GM21737 (cell line): ENCODE measurements at regions not wholly inside any gene's neighbourhood (a gene's known extent, or its start where the extent isn't known, plus 50 kb on each side); places are given as distances from the start of the nearest gene placed in this dataset.

ENCODE experiments used
- ATAC-seq: cut with Tn5 transposase; IDR thresholded peaks from one replicate; pipeline ENCODE4 v1.9.1; 2021; ENCODE audit warnings: mild to moderate bottlenecking, moderate library complexity; ENCODE audit not compliant: unreplicated experiment

DNA sequence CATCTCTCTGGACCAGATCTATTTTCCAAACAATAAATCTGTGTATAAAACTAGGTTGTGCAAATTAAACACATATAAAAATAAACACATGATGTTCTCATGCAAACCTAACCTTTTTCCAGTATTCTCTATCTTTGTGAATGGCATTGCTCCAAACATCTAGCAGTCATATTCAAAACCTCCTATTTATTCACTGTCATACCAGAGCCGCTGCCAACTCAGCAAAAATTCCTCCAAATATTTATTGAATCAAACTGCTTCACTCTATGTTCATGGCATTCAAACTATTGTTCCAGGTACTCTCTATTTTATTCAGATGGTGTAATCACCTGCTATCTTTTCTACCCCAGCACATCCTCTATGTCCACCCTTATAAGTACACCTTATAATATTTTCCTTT is 652.1 kb upstream of the RIOK2 start:
- ATAC-seq: no peak

DNA sequence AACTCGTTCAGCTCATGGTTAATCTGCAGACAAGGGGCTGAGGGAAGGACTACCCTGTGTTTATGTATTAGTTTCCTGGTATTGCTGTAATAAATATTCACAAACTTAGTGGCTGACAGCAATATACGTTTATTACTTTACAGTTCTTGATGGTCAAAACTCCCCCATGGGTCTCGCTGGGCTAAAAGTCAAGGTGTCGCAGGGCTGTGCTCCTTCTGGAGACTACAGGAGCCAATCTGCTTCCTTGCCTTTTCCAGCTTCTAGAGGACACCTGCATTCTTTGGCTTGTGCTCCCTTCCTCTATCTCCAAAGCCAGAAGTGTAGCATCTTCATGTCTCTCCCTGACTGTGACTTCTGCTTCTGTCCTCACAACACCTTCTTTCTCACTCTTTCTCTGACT is 653.8 kb upstream of the RIOK2 start:
- no peak for ATAC-seq

- ATAC-seq: peak; percentile 97
Observed at GRCh38 chr5:97838214-97838613, 655.2 kb upstream of the RIOK2 start.

DNA sequence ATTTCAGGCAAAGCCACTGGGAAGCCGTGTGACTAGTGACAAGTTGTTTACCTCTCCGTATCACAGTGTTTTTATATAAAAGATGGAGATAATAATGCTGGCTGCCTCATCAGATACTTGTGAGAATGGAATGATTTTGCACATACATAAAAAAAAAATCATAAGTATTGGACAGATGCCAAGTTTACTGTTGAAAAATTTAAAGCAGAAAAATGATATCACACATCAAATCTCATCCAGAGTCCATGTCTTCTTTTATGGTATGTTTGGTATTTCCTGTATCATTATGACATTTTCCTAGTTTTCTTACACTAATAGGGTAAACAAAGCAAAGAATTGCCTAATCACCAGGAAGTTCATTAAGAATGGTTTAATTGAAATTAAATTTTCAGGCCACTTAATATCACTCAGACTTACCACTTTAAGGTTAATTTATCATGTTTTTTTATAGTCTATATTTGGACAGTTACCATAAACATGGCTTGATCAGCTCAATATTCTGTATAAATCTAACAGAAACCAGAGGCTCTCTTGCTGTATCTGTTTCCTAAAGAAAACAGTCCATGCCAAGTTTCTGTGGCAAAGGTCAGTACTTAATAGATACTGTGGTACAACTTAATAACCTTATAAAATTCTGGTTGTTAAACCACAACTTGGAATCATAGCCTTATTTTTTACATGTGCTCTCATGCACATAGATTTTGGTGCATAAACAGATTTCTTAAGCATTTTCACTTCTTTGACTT is 656.5 kb upstream of the RIOK2 start:
- ATAC-seq: no peak

GRCh38 chr5:97840643-97841042 is 657.6 kb upstream of the RIOK2 start:
- ATAC-seq: no peak

DNA sequence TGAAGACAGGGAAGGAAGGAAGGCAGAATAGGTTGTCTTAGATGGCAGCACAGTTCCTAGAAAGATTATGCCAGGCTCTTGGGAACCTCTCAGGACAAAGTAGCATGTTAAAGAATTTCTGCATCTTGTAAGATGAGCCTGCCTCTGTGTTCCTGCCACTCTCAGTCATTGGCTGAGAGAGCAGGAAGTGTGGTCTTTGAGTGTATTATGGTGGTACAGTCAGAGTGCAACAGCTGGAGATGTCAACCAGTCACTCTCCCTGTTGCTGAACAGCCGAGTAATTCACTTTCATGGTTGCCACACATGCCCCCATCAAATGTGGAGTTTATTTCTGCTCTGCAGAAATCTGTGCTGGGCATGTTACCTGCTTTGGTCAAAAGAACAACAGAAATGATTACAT is 659.6 kb upstream of the RIOK2 start:
- no peak for ATAC-seq

- ATAC-seq: no peak
Observed at GRCh38 chr5:97844797-97845196, 661.8 kb upstream of the RIOK2 start.

DNA sequence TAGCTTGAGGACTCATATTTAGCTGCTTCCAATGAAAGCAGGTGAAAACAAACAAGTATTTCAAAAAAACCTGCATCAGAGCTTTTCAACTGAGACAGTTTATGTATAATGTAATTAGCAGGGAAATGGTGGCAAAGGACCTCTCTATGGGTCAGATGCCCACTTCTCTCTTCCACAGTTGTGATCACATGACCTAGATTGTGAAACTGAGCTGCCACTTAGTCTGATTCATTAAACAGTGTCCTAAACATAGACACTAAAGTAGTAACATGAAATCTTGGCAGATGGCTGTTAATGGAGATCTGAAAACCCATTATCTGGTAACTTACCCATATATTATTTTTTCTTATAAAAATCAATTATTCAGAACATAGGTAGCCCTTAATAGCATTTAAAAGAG is 663.6 kb upstream of the RIOK2 start:
- no peak for ATAC-seq

DNA sequence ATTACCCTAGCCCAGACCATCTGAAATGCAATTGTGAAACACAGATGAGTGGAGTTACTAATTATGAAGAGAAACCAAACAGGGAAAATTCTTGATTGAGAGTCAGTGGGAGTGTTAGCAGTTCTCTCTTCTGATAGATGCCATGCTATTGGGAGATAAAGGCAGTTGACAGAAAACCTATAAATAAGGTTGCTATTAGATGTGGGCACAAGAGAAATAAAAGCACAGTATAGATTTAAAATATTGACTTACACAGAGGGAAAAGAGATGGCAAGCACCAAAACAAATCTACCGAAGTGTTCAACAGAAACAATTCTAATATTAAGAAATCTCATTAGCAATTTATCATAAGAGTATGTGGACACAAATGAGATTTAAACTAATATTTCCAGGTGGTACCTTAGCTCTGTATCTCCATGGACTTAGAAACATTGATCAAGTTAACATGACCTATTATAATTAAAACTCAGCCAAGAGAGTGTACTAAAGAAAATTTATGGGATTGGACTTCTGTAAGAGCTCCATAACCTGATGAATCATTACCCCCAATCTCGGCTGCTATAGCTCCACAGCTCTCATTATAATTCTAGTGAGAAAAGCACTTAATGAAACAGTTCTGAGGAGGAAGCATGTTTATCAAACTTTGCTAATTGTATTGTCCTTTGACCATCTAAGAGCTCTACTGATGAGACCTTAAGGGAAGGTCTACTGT is 665.0 kb upstream of the RIOK2 start:
- no peak for ATAC-seq

DNA sequence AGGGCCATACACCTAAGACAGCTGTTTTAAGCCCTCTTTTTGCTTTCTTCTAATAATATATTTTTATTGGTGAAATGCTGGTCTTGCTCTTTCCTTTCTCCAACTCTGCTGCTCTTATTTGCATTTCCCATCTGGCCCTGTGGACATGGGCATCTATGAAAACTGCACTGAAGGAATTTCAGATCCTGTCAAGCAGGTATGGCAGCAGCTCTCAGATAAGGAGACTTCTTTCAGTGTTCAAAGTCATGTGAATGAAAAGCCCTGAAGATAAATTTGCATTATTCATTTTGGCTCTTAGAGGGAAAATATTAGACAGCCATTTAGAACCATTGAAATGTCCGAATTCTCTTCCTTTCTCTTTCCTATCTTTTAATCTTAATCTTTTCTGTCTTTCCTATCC is 668.0 kb upstream of the RIOK2 start:
- ATAC-seq: no peak

DNA sequence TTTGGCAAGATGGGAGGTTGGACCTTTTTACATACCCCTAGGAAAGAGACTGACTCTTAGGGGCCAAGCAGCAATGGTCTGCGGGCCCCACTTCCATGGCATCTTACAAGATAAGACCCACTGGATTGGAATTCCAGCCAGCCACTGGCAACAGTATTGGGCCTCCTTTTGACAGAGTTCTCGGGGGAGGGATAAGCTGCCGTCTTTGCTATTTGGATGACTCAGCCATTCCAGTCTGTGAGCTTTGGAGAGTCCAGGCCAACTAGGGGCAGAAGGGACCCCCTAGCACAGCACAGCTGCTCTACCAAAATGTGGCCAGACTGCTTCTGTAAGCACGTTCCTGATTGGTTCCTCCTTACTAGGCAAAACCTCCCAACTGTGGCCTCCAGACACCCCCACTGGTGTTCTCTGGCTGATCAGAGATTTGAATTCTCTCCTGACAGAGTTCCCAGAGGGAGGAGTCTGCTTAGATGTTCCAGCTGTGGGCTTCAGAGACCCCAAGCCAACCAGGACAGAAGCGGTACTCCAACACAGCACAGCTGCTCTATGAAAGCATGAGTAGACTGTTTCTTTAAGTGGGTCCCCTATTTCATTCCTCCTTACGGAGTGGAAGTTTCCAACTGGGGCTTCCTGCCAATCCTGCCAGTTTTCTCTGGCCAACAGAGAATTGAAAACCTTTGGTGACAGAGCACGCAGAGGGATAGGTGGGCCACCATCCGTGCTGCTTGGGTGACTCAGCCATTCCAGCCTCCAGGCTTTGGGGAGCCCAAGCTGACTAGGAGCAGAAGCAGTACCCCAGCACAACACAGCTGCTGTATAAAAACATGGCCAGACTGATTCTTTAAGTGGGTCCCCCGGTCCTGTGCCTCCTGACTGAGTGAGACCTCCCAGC is 672.1 kb upstream of the RIOK2 start:
- ATAC-seq: no peak

- no peak for ATAC-seq
Observed at GRCh38 chr5:97874491-97874890, 691.4 kb upstream of the RIOK2 start.

DNA sequence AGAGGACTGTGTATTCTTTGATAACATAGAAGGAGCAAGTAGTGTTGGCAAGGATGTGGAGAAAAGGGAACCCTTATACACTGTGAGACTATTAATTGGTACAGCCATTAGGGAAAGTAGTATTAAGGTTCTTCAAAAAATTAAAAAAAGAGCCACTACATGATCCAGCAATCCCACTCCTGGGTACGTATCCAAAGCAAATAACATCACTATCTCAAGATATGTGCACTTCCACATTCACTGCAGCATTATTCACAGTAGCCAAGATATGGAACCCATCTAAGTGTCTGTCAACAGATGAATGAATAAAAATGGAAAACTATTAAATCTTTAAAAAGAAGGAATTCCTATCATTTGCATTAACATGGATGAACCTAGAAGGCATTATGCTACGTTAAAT is 693.2 kb upstream of the RIOK2 start:
- no peak for ATAC-seq

DNA sequence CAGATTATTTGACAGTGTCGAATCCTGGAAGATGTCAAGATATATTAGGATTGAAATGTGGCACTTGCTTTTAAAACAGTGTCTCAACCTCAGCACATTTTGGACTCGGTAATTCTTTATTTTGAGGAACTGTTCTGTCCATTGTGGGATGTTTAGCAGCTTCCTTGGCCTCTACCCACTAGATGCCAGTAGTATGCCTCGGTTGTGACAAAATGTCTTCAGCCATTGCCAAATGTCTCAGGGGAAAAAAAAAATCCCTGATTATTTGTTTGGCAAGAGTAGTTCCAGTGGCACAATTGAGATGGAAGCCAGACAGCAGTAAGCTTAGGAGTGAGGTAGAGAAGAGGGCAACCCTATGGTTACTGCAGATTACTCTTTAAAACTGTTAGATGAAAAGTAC is 694.5 kb upstream of the RIOK2 start:
- no peak for ATAC-seq

GRCh38 chr5:97888439-97888838 is 705.4 kb upstream of the RIOK2 start:
- ATAC-seq: peak; percentile 94

DNA sequence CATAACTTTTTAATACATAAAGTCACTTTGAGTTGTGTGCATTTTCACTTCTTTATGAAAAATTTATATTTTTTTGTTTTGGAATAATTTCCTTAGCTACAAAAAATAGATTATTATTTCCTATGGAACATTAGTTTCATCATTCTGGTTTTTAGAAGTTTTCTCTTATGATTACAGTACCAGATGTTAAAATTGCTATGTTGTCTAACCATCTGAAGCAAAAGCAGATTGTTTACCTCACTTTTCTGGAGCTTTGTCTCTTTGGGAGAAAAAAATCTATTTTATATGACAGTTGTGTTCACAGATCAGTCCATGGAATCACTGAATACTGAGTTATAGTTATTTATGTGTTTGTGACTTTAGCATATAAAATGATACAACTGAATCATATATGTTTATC is 708.9 kb upstream of the RIOK2 start:
- no peak for ATAC-seq

GRCh38 chr5:97903742-97904141 is 720.7 kb upstream of the RIOK2 start:
- ATAC-seq: no peak

DNA sequence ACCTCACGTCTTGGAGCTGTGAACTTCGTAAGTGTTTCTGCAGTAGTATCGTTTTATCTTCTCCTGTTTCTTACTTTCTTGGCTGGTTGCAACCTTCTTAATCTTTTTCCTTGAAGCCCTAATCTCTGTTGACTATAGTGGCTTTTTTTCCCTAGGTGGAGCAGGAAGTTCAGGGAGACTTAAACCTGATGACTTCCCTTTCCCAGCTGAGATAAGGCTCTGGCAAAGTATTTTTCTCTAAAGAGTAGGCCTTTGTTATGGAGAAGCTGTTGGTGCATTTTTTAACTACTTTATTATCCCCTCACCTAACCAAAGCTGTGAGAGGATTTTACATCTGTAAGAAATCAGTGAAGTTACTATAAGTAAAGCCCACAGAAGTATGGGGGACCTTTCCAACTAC is 723.1 kb upstream of the RIOK2 start:
- no peak for ATAC-seq

- no peak for ATAC-seq
Observed at GRCh38 chr5:97907646-97908400, 724.8 kb upstream of the RIOK2 start.

- ATAC-seq: no peak
Observed at GRCh38 chr5:97909541-97909940, 726.5 kb upstream of the RIOK2 start.

DNA sequence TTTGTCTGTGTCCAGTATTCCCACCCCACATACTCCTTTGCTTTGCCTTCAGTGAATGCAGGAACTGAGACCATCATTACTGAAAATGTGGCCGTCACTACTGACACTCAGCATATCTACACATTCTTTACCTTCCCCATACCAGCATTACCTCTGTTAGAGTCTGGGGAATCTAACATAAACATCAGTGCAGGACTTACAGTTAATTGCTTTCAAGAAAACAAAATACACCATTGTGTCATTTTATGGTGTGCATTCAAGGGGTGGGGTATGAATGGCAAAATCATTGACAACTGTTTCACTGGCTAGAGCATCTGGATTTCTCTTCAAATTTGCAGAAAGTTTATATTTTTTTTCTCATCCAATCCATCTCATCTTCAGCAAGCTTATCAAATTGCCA is 731.4 kb upstream of the RIOK2 start:
- no peak for ATAC-seq
